Colon (tissue), 2 donors: ENCODE measurements at regions not wholly inside any gene's neighbourhood (a gene's known extent, or its start where the extent isn't known, plus 50 kb on each side); places are given as distances from the start of the nearest gene placed in this dataset.
"Not testable (repeated sequence)": the region's sequence is repeated elsewhere in the genome, so short reads cannot be mapped to it uniquely, and the experiment has no call there.

ENCODE experiments used
- FAIRE-seq: peaks from 2 replicates; lab custom pipeline; 2012; peaks lifted over from hg19 to GRCh38; lab: Jason Lieb, UNC
- donor health status: control.
- donor health status: control.

GRCh38 chr6:113352029-113352801, 504.9 kb upstream of the MARCKS start:
- FAIRE-seq = no peak

DNA sequence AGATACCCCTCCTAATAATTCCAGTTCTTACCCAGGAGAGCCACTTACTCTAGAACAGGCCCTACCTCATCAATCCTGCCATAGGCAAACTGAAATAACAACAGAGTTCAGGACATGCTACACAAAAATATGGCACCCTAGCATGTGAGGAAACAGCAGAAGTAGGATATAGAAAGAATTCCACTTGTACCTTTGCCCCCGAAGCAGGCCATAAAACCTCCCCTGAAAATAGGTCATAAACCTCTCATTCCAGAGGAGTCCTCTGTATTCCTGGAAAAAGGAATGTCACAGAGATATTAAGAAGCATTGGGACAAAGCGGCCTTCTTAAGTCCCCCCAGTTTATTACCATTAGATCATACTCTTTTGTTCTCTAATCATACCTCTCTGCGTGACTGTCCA, 504.3 kb upstream of the MARCKS start:
- no peak for FAIRE-seq

DNA sequence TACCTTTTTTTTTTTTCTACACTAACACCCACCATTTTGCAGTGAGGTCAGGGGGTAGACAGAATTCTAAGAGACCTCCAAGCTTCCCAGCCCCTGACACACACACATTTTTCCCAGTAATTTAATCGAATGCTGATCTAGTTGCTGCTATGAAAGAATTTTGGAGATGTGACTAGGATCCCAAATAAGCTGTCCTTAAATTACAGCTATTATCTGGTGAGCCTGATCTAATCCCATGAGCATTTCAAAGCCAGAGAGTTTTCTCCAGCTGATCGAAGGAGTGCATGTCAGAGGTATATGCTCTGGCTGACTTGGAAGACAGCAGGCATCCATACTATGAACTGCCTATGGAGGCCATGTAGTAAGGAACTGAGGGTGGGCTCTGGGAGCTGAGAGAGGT, 503.8 kb upstream of the MARCKS start:
- no peak for FAIRE-seq

DNA sequence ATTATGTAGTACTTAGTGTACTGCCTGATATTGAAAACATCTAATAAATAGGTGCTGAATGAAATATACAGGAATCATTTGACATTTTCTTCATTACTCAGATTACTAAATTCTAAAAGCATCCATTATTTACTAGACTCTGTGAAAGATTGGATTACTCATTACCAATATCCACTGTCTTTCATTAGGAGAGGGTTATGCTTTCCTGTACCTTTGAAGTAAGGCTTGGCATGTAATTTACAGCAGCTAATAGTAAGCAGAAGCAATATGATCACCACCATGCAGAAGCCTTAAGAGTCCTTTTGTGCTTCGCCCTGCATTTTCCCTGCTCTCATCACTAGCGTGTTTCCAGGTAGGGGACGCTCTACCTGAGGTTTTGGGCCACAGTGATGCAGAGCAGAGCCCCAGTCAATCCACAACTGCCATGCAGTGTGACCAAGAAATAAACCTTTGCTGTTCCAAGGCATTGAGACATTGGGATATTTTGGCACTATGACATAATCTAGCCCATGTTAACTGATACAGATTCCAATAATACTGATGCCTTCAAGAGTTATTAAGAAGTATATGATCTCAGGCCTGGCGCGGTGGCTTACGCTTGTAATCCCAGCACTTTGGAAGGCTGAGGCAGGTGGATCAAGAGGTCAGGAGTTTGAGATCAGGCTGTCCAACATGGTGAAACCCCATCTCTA, 502.8 kb upstream of the MARCKS start:
- FAIRE-seq = no peak

DNA sequence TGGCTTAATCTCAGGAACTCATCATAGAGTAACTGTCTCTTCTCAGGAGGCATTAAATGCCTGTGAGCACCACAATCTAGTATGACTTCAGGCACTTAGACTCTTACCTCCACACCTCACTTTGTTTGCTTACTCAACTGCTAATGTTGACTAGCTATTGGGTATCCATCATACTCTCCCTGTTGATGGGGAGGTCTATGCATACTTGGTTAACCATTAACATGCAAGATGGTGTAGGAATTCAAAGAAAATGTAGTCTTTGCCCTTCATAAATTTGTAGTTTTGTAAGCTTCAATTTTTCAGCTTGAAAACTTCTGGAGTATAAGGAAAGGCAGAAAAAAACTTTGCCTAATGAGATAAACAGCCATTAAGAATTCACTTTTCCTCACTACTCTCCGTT, 501.0 kb upstream of the MARCKS start:
- no peak for FAIRE-seq

DNA sequence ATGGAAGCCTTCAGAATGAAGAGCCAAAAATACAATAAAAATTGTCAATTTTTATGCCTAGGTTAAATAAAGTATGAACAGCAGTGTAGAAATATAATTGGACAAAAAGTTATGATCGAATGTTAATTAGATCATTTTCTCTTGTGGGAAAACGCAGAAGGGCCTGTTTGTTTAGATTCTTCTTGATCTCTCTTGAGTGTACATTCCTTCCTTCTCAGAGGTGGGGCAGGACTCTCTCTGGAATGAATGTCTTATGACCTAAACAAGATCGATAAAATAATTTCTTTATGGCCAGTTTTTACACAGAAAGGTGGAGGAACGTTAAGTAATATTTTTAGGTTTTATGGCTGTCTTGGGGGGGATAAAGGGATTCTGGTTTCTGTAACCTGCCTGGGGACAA, 500.1 kb upstream of the MARCKS start:
- no peak for FAIRE-seq

DNA sequence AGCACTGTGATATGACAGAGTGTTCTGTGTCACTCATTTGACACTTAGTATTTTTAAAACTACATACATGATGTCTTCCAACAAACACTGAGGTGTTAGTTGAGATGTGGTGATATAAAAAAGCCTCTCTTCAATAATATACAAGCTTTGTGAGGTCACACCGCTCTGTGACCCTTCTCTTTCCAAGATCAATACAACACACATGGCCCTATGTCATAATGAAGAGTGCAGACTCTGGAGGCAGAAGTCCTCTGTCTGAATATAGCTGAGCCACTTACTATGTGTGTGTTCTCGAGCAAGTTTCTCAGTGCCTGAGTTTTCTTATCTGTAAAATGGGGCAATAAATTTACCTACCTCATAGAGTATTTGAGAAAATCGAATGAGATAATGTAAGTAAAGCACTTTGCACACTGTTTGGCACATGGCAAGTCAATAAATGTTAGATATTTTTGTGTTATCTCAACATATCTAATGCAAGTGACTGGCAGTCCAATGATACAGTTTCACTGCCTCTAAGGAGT, 499.0 kb upstream of the MARCKS start:
- no peak for FAIRE-seq

DNA sequence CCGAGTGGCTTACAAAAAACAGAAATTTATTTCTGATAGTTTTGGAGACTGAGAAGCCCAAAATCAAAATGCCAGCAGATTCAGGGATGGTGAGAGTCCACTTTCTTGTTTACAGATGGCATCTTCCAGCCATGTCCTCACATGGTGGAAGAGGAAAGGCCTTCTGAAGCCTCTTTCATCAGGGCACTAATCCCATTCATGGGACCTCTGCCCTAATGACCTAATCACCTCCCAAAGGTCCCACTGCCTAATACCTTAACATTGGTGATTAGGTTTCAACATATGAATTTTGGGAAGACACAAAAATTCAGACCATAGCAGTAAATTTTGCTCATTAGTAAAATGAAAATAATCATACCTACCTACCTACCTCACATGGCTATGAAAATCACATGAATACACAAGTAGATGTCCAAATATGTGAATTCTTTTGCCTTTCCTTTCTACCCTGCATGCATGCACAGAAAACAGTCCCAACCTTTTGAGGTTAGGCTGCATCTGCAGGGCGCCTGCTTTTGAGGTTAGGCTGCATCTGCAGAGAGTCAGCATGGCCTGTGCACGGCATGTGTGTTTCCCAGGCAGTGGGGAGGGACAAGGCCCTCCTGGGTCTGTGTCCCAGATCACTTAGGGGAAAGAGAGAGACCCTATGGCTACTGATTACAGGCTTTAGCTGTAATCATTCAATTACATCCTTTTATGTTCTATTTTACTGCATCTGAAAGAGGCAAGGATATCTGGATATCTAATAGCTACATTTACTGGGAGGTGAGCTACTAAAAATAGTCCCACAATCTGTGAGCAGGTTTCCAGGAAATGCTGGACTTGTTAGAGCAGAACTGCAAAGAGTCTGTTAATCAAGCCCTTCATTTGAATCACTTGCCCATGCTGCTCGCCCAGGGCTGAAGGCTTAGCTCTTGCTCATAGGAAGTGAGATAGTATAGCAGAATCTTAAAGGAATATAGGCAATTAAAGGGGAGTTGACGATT, 497.7 kb upstream of the MARCKS start:
- FAIRE-seq = no peak

DNA sequence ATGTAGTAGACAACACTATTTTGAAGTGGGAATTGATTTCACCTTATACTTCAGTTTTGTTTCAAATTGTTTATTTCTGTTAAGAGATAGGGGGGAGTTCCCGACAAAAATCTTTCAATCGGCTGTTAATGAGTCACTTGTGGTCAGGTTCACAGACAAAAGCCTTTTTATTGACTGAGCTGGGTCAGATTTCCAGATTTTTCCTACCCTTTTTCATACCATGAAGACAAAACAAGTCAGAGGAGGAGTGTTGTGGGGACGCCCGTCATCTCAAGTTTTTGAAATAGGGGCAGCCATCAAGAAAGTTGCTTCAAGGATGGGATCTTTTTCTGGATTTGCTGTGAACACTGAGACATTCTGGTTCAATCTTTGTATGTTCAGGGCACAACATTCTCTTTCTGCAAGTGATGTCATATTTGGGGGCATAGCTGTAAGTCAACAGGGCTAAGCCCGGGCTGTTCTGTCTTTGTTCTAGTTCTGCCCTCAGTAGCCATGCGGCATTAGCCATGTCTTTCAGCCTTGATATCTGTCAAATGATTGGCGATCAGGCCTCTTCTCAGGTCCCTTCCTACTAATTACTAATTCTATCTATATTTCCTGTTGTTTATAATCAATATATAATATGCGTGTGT, 496.0 kb upstream of the MARCKS start:
- no peak for FAIRE-seq

GRCh38 chr6:113362301-113363047, 494.7 kb upstream of the MARCKS start:
- no peak for FAIRE-seq

DNA sequence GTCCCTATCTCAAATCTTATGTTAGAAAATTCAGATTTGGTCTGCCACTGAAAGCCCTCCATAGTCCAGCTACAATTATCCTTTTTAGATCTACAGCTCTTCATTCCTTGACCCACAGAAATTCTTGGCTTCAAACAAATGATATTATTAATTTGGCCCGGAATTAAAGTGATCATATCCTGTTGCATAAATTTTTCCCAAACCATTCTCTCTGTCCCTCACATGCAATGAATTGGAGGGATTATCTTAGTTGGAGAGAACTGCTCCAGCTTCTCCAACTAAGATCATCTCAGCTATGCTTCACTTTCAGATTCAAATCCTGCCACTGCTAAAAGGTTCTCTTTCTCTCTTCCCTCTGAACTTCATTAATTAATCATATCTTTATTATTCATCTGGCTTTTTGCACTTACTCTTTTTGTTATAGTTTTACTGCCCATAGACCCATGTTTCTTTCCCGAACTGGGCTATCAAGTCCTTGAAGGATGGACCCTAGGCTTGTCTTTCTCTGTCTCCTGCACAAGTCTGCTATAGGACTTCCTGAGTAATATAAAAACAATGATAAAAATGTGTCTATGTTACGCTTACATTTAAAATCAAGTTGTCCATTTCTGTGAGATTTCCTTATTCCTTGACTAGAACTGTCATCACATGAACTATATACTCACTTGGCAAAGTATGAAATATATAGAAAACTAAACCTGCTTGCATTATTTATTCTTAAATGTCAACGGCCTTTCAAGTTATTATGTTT, 493.9 kb upstream of the MARCKS start:
- FAIRE-seq = no peak

GRCh38 chr6:113363866-113364265, 493.3 kb upstream of the MARCKS start:
- no peak for FAIRE-seq

DNA sequence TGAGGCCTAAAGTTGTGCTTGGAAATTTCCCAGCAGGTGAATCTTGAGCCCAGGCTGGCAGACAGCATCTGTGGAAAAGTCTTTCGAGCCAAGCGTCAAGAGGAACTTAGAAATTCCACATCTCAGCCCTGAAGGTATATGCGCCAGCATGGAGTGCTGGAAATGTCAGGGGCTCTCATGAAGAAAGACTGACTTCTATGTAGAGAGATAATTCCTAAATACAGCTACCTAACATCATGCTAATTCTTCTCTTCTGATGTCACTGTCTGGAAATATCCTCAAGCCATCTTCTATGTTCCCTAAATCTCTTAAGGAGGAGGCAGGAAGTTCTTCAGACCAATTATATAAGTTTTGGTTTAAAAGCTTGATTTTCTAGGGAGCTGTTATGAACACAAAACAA, 492.4 kb upstream of the MARCKS start:
- FAIRE-seq = no peak

GRCh38 chr6:113365191-113365590, 492.0 kb upstream of the MARCKS start:
- no peak for FAIRE-seq

DNA sequence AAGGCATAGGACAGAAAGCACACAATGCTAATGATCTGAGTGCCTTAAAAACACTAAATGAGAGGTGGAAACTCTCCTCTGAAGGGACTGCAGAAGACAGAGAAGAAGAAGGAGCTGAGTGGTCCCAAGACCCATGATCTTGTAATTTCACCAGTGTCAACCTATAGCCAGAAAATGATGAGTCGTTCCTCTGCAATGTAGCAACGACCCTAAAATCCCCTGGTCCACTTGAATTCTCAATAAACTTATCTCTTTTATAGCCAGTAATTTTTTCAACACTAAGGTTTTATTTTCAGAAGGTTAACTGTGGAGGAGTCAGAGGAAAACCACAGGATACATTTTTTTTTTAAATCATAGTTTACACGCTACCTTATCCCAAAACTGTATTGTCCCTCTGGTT, 490.6 kb upstream of the MARCKS start:
- FAIRE-seq = no peak

- no peak for FAIRE-seq
Measured at GRCh38 chr6:113370508-113371502, 486.3 kb upstream of the MARCKS start.

DNA sequence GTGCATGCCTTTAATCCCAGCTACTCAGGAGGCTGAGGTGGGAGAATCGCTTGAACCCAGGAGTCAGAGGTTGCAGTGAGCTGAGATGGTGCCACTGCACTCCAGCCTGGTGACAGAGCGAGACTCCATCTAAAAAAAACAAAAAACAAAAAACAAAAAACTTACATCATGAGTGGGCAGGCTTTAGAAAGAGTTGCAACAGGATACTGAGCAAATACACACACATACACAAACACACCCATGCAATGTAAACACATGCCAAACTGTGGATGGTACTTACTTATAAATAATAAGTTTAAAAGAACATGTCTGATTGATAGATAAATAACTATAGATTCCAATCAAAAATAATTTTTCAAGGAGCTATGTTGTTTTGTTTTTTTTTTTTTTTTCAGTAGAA, 481.7 kb upstream of the MARCKS start:
- not testable (repeated sequence) for FAIRE-seq

DNA sequence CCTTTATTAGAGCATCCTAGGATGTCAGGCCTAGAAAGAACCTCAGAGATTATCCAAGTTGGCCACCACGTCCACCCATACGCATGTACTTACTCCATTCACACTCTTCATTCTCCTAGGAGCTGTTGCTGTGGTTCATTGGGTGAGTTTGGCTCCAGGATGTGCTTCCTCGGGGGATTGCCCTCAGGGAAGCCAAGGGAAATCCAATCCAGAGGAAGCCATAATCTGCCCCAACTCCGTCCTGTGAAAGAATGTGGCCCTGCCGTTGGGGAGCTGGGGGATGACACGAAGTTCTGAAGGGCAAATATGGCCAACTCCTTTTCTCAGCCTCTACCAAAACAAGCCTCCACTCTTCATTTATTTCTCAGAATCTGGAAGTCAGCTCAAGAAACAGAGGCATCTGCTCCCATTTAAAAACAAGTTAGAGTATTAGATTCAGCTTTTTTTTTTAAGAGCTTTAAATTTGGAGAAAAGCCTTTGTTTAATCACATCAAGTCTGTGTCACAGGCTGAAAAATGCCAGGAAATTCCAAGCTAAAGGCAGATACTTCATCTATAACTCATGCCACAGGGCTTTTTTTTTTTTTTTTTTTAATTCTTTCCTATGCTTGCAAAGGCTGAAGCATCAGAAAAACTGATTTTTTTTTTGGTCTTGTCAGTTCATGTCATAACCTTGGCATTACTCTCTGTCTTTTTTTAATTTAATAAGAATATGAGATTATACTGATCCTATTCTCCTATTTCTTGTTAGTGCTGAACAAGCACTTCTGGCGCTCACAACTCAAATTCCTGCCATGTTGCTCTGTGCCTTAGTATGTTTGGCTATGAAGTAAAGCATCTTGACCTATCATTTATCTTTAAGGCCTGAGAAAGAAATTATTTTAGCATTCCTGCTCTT, 480.9 kb upstream of the MARCKS start:
- no peak for FAIRE-seq
